WTC11 (cell line): ENCODE measurements at regions not wholly inside any gene's neighbourhood (a gene's known extent, or its start where the extent isn't known, plus 50 kb on each side); places are given as distances from the start of the nearest gene placed in this dataset.

Experiments used
- ATAC-seq: fragments of 200-7000 bp; cut with Tn5 transposase; 2 replicates; pipeline ENCODE4 v1.10.0; 2021; ENCODE audit warnings: mild to moderate bottlenecking, moderate library complexity
- CTCF ChIA-PET: fragments of 300-600 bp; sonication (Branson Sonifier 250); formaldehyde crosslinking; loops from one replicate; lab custom pipeline; 2021; ENCODE audit warnings: antibody characterized with exemption; lab: Charles Lee
- POLR2A ChIA-PET: fragments of 350-600 bp; sonication (Branson Sonifier 250); formaldehyde crosslinking; loops from one replicate; lab custom pipeline; 2021; ENCODE audit warnings: antibody characterized with exemption; lab: Charles Lee
- DNase-seq: peaks from one replicate; pipeline ENCODE4 v3.0.0; 2021; ENCODE audit warnings: low spot score
- H3K27ac Mint-ChIP-seq: 2 replicates; pipeline ENCODE4 v1.8.0; 2021; ENCODE audit warnings: mixed read lengths
- H3K27me3 Mint-ChIP-seq: 2 replicates; pipeline ENCODE4 v1.8.0; 2021; ENCODE audit warnings: low read depth, mild to moderate bottlenecking, moderate library complexity, mixed read lengths
- H3K36me3 Mint-ChIP-seq: 2 replicates; pipeline ENCODE4 v1.8.0; 2021; ENCODE audit warnings: mixed read lengths
- H3K4me1 Mint-ChIP-seq: 2 replicates; pipeline ENCODE4 v1.8.0; 2022; ENCODE audit warnings: mixed read lengths
- H3K4me3 Mint-ChIP-seq: 2 replicates; pipeline ENCODE4 v1.8.0; 2021; ENCODE audit warnings: mild to moderate bottlenecking, moderate library complexity, mixed read lengths
- H3K9me3 Mint-ChIP-seq: 2 replicates; pipeline ENCODE4 v1.8.0; 2021; ENCODE audit warnings: mixed read lengths
- ELF4 ChIP-seq: sonication (generic); formaldehyde crosslinking; IDR thresholded peaks from 2 replicates; pipeline ENCODE4 v1.8.1; 2022; ENCODE audit warnings: low read depth, mild to moderate bottlenecking, moderate library complexity, missing genetic modification reagents
- JAZF1 ChIP-seq: fragments of 250-450 bp; sonication (Bioruptor Pico); IDR thresholded peaks from 2 replicates; pipeline ENCODE4 v1.9.0; 2021; ENCODE audit warnings: moderate library complexity, mild to moderate bottlenecking, inconsistent platforms
- KAT7 ChIP-seq: sonication (generic); formaldehyde crosslinking; IDR thresholded peaks from 2 replicates; pipeline ENCODE4 v1.8.1; 2023; ENCODE audit warnings: missing genetic modification reagents, mild to moderate bottlenecking, borderline replicate concordance
- OVOL2 ChIP-seq: fragments of 250-450 bp; sonication (Bioruptor Pico); IDR thresholded peaks from 2 replicates; pipeline ENCODE4 v1.9.0; 2021; ENCODE audit warnings: mild to moderate bottlenecking, borderline replicate concordance
- PRRX2 ChIP-seq: fragments of 250-450 bp; sonication (Bioruptor Pico); IDR thresholded peaks from 2 replicates; pipeline ENCODE4 v1.8.0; 2021; ENCODE audit warnings: mild to moderate bottlenecking
- RELA ChIP-seq: sonication (generic); formaldehyde crosslinking; IDR thresholded peaks from 2 replicates; pipeline ENCODE4 v1.8.1; 2022; ENCODE audit warnings: missing genetic modification reagents, mild to moderate bottlenecking, borderline replicate concordance
- RORB ChIP-seq: fragments of 250-450 bp; sonication (Bioruptor Pico); IDR thresholded peaks from 2 replicates; pipeline ENCODE4 v1.9.0; 2021; ENCODE audit warnings: mild to moderate bottlenecking
- SMAD3 ChIP-seq: sonication (generic); formaldehyde crosslinking; IDR thresholded peaks from 2 replicates; pipeline ENCODE4 v1.8.0; 2022; ENCODE audit warnings: missing genetic modification reagents, mild to moderate bottlenecking, borderline replicate concordance
- SP1 ChIP-seq: sonication (generic); formaldehyde crosslinking; conservative IDR thresholded peaks from 2 replicates; pipeline ENCODE4 v1.8.1; 2022; ENCODE audit warnings: missing genetic modification reagents
- TCF7 ChIP-seq: sonication (generic); formaldehyde crosslinking; IDR thresholded peaks from 2 replicates; pipeline ENCODE4 v1.8.0; 2022; ENCODE audit warnings: mild to moderate bottlenecking, low read depth, missing genetic modification reagents, moderate library complexity
- ZBTB21 ChIP-seq: sonication (generic); formaldehyde crosslinking; IDR thresholded peaks from 2 replicates; pipeline ENCODE4 v1.8.1; 2023; ENCODE audit warnings: mild to moderate bottlenecking, missing genetic modification reagents, borderline replicate concordance
- ZNF263 ChIP-seq: sonication (generic); formaldehyde crosslinking; IDR thresholded peaks from 2 replicates; pipeline ENCODE4 v1.8.1; 2022; ENCODE audit warnings: low read depth, mild to moderate bottlenecking, moderate library complexity, missing genetic modification reagents
- ZNF396 ChIP-seq: fragments of 250-450 bp; sonication (Bioruptor Pico); IDR thresholded peaks from 2 replicates; pipeline ENCODE4 v1.8.0; 2021; ENCODE audit warnings: mild to moderate bottlenecking, moderate library complexity, borderline replicate concordance
- ZNF416 ChIP-seq: fragments of 250-450 bp; sonication (Bioruptor Pico); IDR thresholded peaks from 2 replicates; pipeline ENCODE4 v1.9.0; 2021; ENCODE audit warnings: mild to moderate bottlenecking, inconsistent platforms
- TF ChIP-seq, protein P1 (sequence below): fragments of 250-450 bp; sonication (Bioruptor Pico); IDR thresholded peaks from 2 replicates; pipeline ENCODE4 v2.1.2; 2022; ENCODE audit warnings: mild to moderate bottlenecking, moderate library complexity
- TF ChIP-seq, protein P2 (sequence below): sonication (generic); formaldehyde crosslinking; IDR thresholded peaks from 2 replicates; pipeline ENCODE4 v1.8.1; 2022; ENCODE audit warnings: missing genetic modification reagents, borderline replicate concordance
- TF ChIP-seq, protein P3 (sequence below): fragments of 250-450 bp; sonication (Bioruptor Pico); IDR thresholded peaks from 2 replicates; pipeline ENCODE4 v1.9.0; 2021; ENCODE audit warnings: mild to moderate bottlenecking
- TF ChIP-seq, protein P4 (sequence below): sonication (generic); formaldehyde crosslinking; IDR thresholded peaks from 2 replicates; pipeline ENCODE4 v1.8.1; 2022; ENCODE audit warnings: low read depth, mild to moderate bottlenecking, moderate library complexity, missing genetic modification reagents, borderline replicate concordance
- TF ChIP-seq, protein P5 (sequence below): fragments of 200-600 bp; IDR thresholded peaks from 2 replicates; pipeline ENCODE4 v1.8.0; 2022; ENCODE audit warnings: antibody characterized with exemption
- TF ChIP-seq, protein P6 (sequence below): sonication (generic); formaldehyde crosslinking; IDR thresholded peaks from 2 replicates; pipeline ENCODE4 v1.8.0; 2022; ENCODE audit warnings: mild to moderate bottlenecking, missing genetic modification reagents

DNA sequence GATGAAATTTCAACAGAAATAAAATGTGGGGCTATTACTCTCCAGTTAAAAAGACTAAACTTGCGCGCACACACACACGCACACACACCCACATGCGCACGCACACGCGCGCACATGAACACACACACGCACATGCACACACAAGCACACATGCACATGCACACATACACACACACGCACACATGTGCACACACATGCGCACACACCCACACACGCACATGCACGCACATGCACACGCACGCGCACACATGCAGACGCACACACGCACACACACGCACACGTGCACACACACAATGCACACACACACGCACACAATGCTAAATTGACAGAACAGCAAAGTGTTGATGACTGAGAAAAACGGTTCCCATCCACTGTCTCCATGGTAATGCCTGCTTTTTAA, 754.1 kb downstream of the CBLN4 start:
- H3K9me3 Mint-ChIP-seq: peaks cover 81% of the 10 kb centered on the region
- no peak for ATAC-seq
- H3K36me3 Mint-ChIP-seq: peaks cover 76% of the 10 kb centered on the region
- no peak overlapping the region for H3K4me3 Mint-ChIP-seq
- peaks cover 10% of the 10 kb centered on the region for H3K27me3 Mint-ChIP-seq
- POLR2A ChIA-PET: no interaction called here
- DNase-seq: no peak
- no peak overlapping the region for H3K27ac Mint-ChIP-seq
- TF ChIP-seq SMAD3 (CRISPR knock-in tag) (no peak), TCF7 (no peak), SP1 (no peak)
- TF ChIP-seq, protein P1, sequence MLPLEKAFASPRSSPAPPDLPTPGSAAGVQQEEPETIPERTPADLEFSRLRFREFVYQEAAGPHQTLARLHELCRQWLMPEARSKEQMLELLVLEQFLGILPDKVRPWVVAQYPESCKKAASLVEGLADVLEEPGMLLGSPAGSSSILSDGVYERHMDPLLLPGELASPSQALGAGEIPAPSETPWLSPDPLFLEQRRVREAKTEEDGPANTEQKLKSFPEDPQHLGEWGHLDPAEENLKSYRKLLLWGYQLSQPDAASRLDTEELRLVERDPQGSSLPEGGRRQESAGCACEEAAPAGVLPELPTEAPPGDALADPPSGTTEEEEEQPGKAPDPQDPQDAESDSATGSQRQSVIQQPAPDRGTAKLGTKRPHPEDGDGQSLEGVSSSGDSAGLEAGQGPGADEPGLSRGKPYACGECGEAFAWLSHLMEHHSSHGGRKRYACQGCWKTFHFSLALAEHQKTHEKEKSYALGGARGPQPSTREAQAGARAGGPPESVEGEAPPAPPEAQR (CRISPR knock-in tag): no peak
- TF ChIP-seq, protein P2, sequence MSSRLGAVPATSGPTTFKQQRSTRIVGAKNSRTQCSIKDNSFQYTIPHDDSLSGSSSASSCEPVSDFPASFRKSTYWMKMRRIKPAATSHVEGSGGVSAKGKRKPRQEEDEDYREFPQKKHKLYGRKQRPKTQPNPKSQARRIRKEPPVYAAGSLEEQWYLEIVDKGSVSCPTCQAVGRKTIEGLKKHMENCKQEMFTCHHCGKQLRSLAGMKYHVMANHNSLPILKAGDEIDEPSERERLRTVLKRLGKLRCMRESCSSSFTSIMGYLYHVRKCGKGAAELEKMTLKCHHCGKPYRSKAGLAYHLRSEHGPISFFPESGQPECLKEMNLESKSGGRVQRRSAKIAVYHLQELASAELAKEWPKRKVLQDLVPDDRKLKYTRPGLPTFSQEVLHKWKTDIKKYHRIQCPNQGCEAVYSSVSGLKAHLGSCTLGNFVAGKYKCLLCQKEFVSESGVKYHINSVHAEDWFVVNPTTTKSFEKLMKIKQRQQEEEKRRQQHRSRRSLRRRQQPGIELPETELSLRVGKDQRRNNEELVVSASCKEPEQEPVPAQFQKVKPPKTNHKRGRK (CRISPR knock-in tag): no peak
- TF ChIP-seq, protein P3, sequence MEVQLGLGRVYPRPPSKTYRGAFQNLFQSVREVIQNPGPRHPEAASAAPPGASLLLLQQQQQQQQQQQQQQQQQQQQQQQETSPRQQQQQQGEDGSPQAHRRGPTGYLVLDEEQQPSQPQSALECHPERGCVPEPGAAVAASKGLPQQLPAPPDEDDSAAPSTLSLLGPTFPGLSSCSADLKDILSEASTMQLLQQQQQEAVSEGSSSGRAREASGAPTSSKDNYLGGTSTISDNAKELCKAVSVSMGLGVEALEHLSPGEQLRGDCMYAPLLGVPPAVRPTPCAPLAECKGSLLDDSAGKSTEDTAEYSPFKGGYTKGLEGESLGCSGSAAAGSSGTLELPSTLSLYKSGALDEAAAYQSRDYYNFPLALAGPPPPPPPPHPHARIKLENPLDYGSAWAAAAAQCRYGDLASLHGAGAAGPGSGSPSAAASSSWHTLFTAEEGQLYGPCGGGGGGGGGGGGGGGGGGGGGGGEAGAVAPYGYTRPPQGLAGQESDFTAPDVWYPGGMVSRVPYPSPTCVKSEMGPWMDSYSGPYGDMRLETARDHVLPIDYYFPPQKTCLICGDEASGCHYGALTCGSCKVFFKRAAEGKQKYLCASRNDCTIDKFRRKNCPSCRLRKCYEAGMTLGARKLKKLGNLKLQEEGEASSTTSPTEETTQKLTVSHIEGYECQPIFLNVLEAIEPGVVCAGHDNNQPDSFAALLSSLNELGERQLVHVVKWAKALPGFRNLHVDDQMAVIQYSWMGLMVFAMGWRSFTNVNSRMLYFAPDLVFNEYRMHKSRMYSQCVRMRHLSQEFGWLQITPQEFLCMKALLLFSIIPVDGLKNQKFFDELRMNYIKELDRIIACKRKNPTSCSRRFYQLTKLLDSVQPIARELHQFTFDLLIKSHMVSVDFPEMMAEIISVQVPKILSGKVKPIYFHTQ: no peak
- CTCF ChIA-PET: no interaction called here
- H3K4me1 Mint-ChIP-seq: no peaks in the 10 kb centered on the region

DNA sequence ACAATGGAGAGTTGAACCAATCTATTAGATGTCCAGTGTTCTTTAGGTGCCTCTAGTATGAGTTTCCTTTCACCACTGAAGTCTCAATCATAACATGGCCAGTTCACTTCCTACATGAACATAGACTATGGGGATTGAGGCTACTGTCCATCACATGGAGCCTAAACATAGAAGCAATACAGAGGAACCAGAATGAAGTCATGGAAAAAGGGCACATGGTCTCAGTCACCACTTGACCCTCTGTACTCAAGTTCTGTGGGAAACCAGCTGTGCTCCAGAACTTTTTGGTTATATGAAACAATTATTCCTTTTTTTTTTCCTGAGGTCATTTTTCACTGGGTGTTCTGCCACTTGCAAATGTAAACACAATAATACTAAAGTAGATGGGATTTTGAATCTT, 762.5 kb downstream of the CBLN4 start:
- ChIA-PET POLR2A (no interaction called here), CTCF (no interaction called here)
- H3K36me3 Mint-ChIP-seq: peaks cover 88% of the 10 kb centered on the region
- H3K4me3 Mint-ChIP-seq: no peak overlapping the region
- TF ChIP-seq ZNF263 (CRISPR knock-in tag) (no peak), ELF4 (no peak), OVOL2 (CRISPR knock-in tag) (no peak), ZBTB21 (no peak), KAT7 (CRISPR knock-in tag) (no peak), PRRX2 (no peak), ZNF396 (CRISPR knock-in tag) (no peak), RORB (CRISPR knock-in tag) (no peak), ZNF416 (no peak), RELA (CRISPR knock-in tag) (no peak), JAZF1 (no peak)
- TF ChIP-seq, protein P4, sequence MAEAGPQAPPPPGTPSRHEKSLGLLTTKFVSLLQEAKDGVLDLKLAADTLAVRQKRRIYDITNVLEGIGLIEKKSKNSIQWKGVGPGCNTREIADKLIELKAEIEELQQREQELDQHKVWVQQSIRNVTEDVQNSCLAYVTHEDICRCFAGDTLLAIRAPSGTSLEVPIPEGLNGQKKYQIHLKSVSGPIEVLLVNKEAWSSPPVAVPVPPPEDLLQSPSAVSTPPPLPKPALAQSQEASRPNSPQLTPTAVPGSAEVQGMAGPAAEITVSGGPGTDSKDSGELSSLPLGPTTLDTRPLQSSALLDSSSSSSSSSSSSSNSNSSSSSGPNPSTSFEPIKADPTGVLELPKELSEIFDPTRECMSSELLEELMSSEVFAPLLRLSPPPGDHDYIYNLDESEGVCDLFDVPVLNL: no peak
- TF ChIP-seq, protein P5, sequence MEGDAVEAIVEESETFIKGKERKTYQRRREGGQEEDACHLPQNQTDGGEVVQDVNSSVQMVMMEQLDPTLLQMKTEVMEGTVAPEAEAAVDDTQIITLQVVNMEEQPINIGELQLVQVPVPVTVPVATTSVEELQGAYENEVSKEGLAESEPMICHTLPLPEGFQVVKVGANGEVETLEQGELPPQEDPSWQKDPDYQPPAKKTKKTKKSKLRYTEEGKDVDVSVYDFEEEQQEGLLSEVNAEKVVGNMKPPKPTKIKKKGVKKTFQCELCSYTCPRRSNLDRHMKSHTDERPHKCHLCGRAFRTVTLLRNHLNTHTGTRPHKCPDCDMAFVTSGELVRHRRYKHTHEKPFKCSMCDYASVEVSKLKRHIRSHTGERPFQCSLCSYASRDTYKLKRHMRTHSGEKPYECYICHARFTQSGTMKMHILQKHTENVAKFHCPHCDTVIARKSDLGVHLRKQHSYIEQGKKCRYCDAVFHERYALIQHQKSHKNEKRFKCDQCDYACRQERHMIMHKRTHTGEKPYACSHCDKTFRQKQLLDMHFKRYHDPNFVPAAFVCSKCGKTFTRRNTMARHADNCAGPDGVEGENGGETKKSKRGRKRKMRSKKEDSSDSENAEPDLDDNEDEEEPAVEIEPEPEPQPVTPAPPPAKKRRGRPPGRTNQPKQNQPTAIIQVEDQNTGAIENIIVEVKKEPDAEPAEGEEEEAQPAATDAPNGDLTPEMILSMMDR: no peak
- TF ChIP-seq, protein P6, sequence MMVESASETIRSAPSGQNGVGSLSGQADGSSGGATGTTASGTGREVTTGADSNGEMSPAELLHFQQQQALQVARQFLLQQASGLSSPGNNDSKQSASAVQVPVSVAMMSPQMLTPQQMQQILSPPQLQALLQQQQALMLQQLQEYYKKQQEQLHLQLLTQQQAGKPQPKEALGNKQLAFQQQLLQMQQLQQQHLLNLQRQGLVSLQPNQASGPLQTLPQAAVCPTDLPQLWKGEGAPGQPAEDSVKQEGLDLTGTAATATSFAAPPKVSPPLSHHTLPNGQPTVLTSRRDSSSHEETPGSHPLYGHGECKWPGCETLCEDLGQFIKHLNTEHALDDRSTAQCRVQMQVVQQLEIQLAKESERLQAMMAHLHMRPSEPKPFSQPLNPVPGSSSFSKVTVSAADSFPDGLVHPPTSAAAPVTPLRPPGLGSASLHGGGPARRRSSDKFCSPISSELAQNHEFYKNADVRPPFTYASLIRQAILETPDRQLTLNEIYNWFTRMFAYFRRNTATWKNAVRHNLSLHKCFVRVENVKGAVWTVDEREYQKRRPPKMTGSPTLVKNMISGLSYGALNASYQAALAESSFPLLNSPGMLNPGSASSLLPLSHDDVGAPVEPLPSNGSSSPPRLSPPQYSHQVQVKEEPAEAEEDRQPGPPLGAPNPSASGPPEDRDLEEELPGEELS: no peak
- TF ChIP-seq, all 79 proteins: peak for 0
- DNase-seq (no peak), ATAC-seq (no peak)
- H3K4me1 Mint-ChIP-seq: no peaks in the 10 kb centered on the region
- H3K9me3 Mint-ChIP-seq: peaks cover 93% of the 10 kb centered on the region
- H3K27me3 Mint-ChIP-seq: peaks cover 17% of the 10 kb centered on the region
- H3K27ac Mint-ChIP-seq: no peak overlapping the region
